Endodermal cell (in vitro differentiated cells): ENCODE measurements at regions not wholly inside any gene's neighbourhood (a gene's known extent, or its start where the extent isn't known, plus 50 kb on each side); places are given as distances from the start of the nearest gene placed in this dataset.

Experiments used
- DNase-seq: peaks from one replicate; pipeline ENCODE4 v3.0.0-alpha.2; 2017
- H3K27ac ChIP-seq: 2 replicates; pipeline ENCODE4 v1.5.1; 2013; ENCODE audit warnings: mild to moderate bottlenecking, low read depth, low read length, moderate library complexity
- H3K27me3 ChIP-seq: 2 replicates; pipeline ENCODE4 v1.6.1; 2013; ENCODE audit warnings: mild to moderate bottlenecking, low read length, moderate library complexity; ENCODE audit not compliant: insufficient read depth, control insufficient read depth, poor library complexity, severe bottlenecking
- H3K36me3 ChIP-seq: 2 replicates; pipeline ENCODE4 v1.7.0; 2013; ENCODE audit warnings: mild to moderate bottlenecking, low read length, moderate library complexity; ENCODE audit not compliant: control insufficient read depth, insufficient read depth
- H3K4me1 ChIP-seq: one replicate; pipeline ENCODE4 v1.7.0; 2013; ENCODE audit warnings: low read length; ENCODE audit not compliant: control insufficient read depth, insufficient read depth
- H3K4me3 ChIP-seq: 2 replicates; pipeline ENCODE4 v1.5.1; 2013; ENCODE audit warnings: mild to moderate bottlenecking, low read length, moderate library complexity
- H3K9ac ChIP-seq: 2 replicates; pipeline ENCODE4 v1.6.1; 2013; ENCODE audit warnings: mild to moderate bottlenecking, low read length, moderate library complexity; ENCODE audit not compliant: poor library complexity, severe bottlenecking; ENCODE audit errors: extremely low read depth
- H3K9me3 ChIP-seq: 2 replicates; pipeline ENCODE4 v1.6.1; 2013; ENCODE audit warnings: mild to moderate bottlenecking, low read length, moderate library complexity; ENCODE audit not compliant: control insufficient read depth
- H3K27ac Mint-ChIP-seq: 2 replicates; pipeline ENCODE4 v1.8.0; 2020; ENCODE audit warnings: mixed read lengths
- H3K27me3 Mint-ChIP-seq: 2 replicates; pipeline ENCODE4 v1.8.0; 2021; ENCODE audit warnings: mild to moderate bottlenecking, mixed read lengths; ENCODE audit not compliant: insufficient read depth
- H3K36me3 Mint-ChIP-seq: 2 replicates; pipeline ENCODE4 v1.8.0; 2020; ENCODE audit warnings: low read depth, mixed read lengths
- H3K4me1 Mint-ChIP-seq: 2 replicates; pipeline ENCODE4 v1.8.0; 2020; ENCODE audit warnings: mixed read lengths
- H3K4me3 Mint-ChIP-seq: 2 replicates; pipeline ENCODE4 v1.8.0; 2020; ENCODE audit warnings: mild to moderate bottlenecking, moderate library complexity, mixed read lengths
- H3K9me3 Mint-ChIP-seq: 2 replicates; pipeline ENCODE4 v1.8.0; 2020; ENCODE audit warnings: mild to moderate bottlenecking, mixed read lengths
- CTCF ChIP-seq: fragments of 200-600 bp; sonication (generic); conservative IDR thresholded peaks from 2 replicates; pipeline ENCODE4 v1.5.0; 2021; ENCODE audit warnings: antibody characterized with exemption, mild to moderate bottlenecking
- WGBS, 2 experiments: methylation state at CpG; one replicate each; pipeline versions ENCODE4 v1.1.5 to v1.1.7; 2013; ENCODE audit warnings: missing lambda C conversion rate in 2 of 2, mixed read lengths in 1 of 2; ENCODE audit not compliant: insufficient coverage in 1 of 2, insufficient read length in 1 of 2; 5-methylcytosine and 5-hydroxymethylcytosine counted together

DNA sequence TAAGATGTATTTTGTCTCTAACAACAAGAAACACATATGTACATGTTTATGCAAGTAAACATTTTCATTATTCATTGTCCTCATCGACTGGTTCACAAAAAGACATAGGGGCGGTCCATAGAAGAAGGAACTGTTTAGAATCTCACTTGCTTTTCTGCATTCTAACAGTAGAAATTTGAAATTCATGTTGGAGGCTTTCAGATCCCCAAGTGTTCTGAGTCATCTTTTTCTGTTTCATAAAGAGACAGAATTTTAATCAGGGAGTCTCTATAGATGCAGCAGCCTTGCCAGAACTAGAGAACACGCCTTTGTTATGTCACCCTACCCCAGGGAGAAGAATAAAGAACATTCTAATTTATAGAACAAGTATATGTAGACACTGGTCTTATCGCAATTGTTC is 324.3 kb downstream of the GABRG2 start:
- peaks cover 2% of the 10 kb centered on the region for H3K9me3 Mint-ChIP-seq
- Histone ChIP-seq H3K27ac (no peak overlapping the region), H3K27me3 (no peaks in the 10 kb centered on the region), H3K4me1 (no peaks in the 10 kb centered on the region), H3K4me3 (no peak overlapping the region), H3K9me3 (no peaks in the 10 kb centered on the region), H3K36me3 (no peaks in the 10 kb centered on the region), H3K9ac (no peak overlapping the region)
- no peak for DNase-seq
- H3K4me1 Mint-ChIP-seq, result no peaks in the 10 kb centered on the region
- no peak overlapping the region for H3K4me3 Mint-ChIP-seq
- H3K27me3 Mint-ChIP-seq, result no peaks in the 10 kb centered on the region
- WGBS, 2 experiments, result 93 to 100% methylated on average over 2 to 3 of the region's 4 CpGs
- TF ChIP-seq CTCF, result no peak
- H3K36me3 Mint-ChIP-seq, result no peaks in the 10 kb centered on the region
- no peak overlapping the region for H3K27ac Mint-ChIP-seq

DNA sequence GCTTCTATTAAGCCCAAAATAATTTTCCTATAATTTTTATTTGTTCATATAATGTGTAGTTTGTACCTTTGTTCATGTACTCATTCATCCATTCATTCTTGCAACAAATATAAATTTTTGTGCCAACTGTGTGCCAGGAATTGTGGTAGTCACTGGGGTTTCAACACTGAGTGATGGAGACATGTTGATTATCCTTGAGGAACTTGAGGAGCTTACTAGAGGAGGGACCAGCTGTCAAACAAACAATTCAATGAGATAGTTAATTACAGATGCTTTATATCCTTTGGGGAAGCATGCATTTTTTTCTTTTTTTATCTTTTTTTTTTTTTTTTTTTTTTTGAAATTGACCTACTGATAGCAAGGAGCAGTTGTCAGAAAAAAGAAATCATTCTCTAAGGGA is 324.8 kb downstream of the GABRG2 start:
- Histone ChIP-seq H3K36me3 (no peaks in the 10 kb centered on the region), H3K9me3 (no peaks in the 10 kb centered on the region), H3K27me3 (no peaks in the 10 kb centered on the region), H3K27ac (no peak overlapping the region), H3K4me1 (no peaks in the 10 kb centered on the region), H3K9ac (no peak overlapping the region), H3K4me3 (no peak overlapping the region)
- TF ChIP-seq CTCF, result no peak
- Mint-ChIP-seq H3K36me3 (no peaks in the 10 kb centered on the region), H3K27ac (no peak overlapping the region), H3K9me3 (peaks cover 2% of the 10 kb centered on the region), H3K27me3 (no peaks in the 10 kb centered on the region), H3K4me3 (no peak overlapping the region), H3K4me1 (no peaks in the 10 kb centered on the region)
- DNase-seq, result no peak

GRCh38 chr5:162393534-162393933 is 326.0 kb downstream of the GABRG2 start:
- H3K9ac ChIP-seq, result no peak overlapping the region
- DNase-seq, result no peak
- no peaks in the 10 kb centered on the region for H3K4me1 Mint-ChIP-seq
- H3K27ac ChIP-seq, result no peak overlapping the region
- peaks cover 3% of the 10 kb centered on the region for H3K9me3 Mint-ChIP-seq
- no peaks in the 10 kb centered on the region for H3K36me3 ChIP-seq
- H3K4me3 ChIP-seq, result no peak overlapping the region
- no peaks in the 10 kb centered on the region for H3K36me3 Mint-ChIP-seq
- TF ChIP-seq CTCF, result no peak
- H3K27me3 Mint-ChIP-seq, result no peaks in the 10 kb centered on the region
- no peaks in the 10 kb centered on the region for H3K4me1 ChIP-seq
- H3K4me3 Mint-ChIP-seq, result no peak overlapping the region
- WGBS, 2 experiments, result 94 to 95% methylated on average over 4 of the region's 4 CpGs
- H3K9me3 ChIP-seq, result peaks cover 4% of the 10 kb centered on the region
- H3K27me3 ChIP-seq, result no peaks in the 10 kb centered on the region
- H3K27ac Mint-ChIP-seq, result no peak overlapping the region
